Stimulated activated CD4-positive, alpha-beta T cell treated with anti-CD3 and anti-CD28 coated beads, Interleukin-2, amount 100 ng/mL, for 24 hours (primary cell): ENCODE measurements at regions not wholly inside any gene's neighbourhood (a gene's known extent, or its start where the extent isn't known, plus 50 kb on each side); places are given as distances from the start of the nearest gene placed in this dataset.
A peak's percentile ranks its signal among the peaks of the same experiment; 100 is the strongest.

Experiments used
- DNase-seq, 2 donors: peaks; one replicate each; pipeline ENCODE4 v3.0.0-alpha.2; 2020

DNA sequence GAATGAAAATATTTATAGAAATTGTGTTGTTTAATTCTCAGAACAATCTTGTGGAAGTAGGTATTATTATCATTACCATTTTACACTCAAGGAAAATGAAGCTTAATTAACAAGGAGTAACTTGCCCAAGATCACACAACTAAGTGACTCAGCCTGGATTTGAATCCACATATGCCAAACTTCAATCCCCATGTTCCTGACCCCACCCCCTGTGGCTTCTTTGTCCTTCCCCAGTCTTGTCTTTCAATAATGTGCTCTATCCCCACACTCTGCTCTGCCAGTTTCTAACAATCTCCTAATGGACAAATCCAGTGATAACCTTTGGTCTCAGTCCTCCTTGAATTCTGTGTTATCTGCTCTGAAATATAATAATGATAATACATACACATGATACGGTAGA, 355.2 kb downstream of the BMP4 start:
- no peak for DNase-seq

DNA sequence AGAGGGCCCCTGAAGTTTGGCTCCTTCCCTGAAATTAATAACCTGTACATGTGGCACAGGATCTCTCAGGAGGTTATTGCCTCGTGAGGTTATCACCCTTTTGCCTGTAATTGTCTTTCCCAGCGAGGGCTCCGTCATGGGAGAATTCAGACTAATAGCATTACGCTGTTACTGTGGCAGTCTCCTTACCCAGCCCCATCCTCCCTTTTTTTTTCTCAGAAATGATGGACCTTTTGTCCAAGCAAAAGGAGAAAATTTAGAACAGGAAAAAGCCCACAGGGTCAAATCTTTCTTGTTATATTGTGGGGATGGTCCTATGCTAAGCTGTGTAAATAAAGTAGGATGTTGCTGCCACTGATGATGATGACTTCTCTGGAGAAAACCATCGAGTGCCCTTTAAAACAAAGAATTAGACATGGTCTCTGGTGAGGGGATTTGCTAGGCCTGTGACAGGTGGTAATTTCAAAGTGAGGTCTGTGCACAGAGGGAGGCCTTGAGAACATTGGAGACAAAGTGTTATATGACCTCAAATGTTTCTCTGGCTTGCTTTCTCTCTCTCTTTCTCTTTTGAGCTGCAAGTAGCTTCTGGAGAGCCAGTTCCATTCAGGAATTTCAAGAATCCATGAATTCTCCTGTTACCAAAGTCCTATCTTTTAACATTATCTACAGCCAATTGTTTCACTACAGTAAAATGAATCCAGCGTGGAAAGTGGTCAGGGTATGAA, 357.2 kb downstream of the BMP4 start:
- no peak for DNase-seq

DNA sequence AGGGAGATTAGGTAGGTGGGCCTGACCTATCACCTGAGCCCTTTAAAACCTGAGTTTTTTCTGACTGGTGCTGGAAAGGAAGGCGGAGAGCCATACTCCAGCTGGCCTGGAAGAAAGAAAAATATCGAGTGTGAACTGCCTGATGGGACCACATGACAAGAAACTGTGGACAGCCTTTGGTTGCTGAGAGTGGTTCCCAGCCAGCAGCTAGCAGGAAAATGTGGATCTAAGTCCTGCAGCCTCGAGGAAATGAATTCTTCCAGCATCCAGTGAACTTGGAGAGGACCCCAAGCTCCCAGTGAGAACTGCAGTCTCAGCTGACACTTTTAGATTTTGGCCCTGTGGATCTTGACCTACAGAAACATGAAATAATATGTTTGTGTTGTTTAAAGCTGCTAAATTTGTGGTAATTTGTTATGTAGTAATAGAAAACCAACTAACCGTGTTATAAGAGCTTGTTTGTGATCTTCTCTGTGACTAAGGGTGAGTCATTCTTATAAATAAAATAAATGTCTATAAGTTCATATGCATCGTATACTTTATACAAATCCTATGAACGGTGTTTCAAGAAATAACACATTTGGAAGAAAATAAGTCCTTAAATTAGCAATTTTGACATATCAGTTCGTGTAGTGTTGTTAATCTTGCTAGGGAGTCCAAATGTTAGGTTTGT, 359.6 kb downstream of the BMP4 start:
- no peak for DNase-seq

DNA sequence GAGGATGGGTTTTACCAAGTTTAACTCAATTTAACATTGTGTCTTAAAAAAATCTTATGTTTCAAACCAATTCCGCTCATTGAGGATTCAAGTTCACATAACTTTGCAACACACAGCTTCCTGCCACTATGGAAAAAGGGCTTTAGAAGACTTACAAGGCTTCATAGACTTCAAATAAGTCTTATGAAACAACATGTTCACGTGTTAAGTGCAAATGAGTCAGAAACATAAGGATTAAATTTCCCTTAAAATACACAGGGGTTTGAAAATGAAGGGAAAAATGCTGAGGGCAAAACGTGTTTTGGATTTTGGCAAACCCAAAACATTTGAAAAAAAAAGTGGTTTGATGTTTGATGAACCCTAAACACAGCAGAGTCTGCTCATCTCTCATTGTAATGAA, 364.8 kb downstream of the BMP4 start:
- no peak for DNase-seq

DNA sequence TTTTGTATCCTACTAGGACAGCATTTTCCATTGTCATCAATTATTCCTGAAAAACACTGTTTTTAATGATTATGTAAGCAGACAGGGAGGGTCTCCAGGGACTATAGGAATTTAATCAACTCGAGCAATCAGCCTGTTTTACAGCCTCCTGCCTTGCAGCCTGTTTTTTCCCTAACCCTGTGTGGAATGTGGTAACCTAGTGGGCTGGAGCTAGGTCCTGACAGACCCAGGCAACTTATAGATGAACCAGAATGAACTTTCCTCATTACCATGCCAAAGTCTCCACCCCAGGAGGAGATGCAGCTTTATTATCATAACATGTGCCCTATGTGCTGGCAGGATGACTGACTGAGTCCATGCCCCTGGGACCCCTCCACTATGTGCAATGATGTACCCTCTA, 375.1 kb downstream of the BMP4 start:
- DNase-seq = no peak

DNA sequence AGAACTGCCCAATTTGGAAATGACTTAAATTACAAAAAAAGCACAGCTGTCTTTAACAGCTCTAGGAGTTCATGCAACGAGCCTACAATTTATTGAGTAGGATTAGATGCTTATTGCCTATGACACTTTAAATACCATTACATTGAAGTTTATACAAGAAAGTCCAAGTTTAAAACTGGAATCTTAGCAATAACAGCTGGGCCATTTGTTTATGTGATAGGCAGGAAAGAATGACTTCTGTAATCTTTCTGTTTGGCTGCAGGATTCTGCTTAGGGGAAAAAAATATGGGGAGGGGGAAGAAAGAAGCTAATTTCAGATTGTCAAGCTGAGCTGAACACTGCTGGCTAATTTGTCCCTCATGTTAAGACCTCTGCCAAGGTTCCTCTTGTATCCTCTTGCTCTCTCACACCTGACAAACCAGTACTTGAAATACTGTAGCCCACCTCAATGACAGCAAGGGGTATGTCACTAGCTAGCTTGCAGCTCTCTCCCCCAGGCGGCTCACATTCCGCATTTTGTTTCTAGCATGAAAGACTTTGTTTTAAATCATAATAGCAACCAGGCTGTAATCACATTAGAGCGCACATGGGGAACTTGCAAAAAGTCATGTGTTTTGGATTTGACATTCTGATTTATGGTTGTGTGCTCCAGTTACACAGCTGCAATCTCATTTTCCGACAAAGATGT, 384.8 kb downstream of the BMP4 start:
- DNase-seq = no peak

DNA sequence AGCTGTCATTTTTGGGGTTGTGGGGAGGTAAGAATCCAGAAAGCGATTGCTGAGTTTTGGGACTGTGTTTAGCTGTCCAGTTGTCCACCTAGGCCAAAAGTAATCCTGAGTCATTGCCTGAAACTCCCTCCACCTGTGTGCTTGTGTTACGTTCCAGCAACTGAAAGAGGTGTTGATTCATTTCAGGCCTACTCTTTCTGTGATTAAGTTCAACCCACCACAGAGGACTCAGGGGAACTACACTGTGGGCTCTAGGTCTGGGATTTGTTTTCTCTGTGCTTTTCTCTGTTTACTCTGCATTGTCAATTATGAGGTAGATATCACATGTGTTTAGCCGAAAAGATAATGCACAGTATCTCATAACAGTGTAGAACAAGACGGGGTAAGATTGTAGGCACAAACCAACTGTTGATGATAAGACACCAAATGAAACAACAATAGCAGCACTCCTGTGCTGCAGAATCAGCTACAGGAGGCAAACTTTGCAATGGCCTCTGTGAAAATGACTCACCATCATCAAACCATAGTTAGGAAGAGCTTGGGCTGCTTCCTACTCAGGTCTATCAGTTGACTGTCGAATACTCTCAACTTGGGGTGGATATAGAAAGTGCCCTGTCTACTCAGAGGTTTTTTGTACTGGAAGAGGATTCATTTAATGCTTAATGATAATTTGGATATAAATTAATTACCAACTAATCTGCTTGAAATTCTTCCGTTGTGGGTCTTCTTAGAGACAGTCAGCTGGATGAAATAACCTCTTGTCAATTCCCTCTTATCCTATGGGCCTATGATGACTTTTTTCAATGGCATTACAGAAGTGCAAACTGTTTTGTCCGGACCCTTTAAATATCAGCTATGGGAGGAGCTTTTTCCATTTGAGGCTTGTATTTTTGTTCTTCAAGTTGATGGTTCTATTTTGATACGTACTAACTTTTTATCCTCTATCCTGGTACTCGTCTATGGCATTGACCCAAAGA, 385.9 kb downstream of the BMP4 start:
- no peak for DNase-seq

DNA sequence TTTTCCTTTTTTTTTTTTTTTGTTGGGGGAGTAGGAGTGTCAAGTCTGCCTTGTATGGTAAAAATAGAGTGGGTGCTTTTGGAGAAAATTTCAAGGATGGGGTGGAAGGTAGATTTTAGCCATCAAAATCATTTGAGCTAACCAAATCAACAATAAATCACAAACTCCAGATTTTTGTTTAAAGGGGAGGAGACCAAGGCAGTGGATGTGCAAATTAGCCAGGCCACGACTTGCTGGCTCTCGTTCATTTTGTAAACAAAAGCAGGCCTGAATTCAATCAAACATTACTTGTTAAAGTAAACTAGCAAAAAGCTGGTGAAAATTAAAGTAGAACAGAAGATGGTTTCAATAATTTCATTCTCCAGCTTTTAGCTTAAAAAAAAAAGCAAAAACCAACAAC, 387.2 kb downstream of the BMP4 start:
- DNase-seq = no peak

DNA sequence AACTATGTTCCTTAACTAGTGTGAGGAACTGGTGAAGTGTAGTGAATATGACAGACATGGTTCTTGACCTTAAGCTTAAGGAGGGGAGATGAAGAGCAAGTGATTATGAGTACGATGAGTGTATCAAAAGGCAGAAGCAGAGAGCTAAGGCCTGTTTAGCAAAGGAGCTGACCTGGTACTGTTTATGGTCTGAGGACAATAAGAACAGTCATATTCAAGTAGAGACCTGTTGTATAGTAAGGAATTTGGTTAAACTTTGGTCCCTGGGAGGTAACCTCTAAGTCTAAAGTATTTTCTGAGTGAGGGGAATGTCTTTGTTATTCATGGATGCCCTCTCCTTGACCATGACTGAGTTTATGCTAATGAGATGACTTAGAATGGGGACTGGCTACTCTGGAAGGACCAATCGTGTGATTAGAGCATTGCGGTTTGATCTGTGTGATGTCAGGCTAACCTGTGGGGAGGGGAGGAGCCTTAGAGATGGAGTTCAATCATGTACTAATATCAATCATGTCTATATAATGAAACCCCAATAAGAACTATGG, 389.3 kb downstream of the BMP4 start:
- DNase-seq = no peak

DNA sequence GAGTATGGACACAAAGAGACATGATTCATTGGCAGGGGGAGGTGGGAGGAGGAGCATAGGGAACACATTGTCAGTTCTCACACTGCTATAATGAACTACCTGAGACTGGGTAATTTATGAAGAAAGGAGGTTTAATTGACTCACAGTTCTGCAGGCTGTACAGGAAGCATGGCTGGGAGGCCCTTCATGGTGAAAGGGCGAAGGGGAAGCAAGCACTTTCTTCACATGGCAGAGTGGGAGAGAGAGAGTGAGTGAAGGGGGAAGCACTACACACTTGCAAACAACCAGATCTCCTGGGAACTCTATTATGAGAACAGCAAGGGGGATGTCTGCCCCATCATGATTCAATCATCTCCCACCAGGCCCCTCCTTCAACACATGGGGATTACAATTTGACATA, 391.8 kb downstream of the BMP4 start:
- DNase-seq = no peak

DNA sequence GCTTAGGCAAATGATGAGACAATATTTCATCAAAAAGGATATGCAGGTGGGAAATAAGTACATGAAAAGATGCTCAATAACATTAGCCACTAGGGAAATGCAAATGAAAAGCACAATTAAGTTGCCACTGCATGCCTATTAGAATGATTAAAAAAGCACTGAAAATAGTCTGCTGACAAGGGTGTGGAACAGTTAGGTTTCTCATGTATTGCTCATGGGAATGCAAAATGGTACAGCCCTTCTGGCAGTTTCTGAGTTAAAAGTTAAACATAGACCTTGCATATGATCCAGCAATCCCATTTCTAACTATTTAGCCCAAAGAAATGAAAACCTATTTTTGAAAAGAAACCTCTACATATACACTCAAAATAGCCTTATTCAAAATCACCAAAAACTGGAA, 393.0 kb downstream of the BMP4 start:
- DNase-seq = no peak

DNA sequence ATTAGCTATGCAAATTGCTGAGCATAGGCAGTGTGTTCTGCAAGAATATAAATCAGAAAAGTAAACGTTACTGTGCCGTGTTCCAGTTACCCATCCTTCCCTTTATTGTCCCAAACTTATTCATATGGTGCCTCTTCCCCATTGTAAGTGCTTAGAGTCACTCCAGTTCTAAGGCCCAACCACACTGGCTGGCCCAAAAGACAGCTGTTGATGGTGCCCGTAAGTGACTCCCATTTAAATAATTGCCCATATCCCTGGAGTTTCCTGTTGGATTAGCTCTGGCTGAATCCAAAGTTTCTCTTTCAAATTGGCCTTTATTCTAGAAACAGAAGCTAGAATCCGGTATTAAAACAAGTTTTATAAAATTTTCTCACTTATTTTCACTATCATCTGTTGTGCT, 400.1 kb upstream of the DDHD1 start:
- DNase-seq = no peak

DNA sequence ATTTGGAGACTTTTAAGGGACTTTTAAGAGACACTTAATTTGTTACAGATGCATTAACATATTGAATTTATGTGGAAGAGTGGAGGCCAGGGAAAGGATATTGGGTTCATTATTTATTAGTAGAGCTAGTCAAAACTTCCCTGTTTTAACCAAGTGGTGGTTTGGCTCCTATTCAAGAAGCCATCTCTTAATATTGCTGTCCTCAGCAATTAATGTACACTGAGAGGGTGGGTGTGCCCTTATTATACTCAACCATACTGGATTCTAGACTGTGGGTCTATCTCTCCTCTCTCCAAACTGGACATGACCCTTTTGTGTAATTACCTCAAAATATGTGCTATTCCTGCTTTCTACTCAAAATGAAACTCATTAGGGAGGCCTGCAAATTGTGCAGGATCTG, 398.7 kb upstream of the DDHD1 start:
- DNase-seq = no peak

DNA sequence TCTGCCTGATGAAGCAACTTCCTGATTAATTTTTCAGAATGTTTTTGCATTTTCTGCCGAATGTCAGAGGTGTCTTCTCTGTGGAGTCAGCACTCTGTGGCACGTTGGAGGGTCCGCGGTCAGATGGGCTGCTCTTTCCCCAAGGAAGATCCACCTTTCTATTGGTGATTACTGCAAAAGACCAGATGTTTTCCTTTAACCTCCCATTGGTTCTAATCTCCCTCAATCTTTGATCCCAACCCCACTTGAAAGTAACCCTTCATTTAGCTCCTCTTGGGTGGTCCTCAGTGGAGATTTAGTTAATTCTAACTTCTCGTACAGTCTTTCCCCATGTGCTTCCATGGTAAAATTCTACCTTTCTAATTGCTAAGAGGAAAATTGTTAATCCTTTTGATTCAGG, 397.7 kb upstream of the DDHD1 start:
- no peak for DNase-seq

DNA sequence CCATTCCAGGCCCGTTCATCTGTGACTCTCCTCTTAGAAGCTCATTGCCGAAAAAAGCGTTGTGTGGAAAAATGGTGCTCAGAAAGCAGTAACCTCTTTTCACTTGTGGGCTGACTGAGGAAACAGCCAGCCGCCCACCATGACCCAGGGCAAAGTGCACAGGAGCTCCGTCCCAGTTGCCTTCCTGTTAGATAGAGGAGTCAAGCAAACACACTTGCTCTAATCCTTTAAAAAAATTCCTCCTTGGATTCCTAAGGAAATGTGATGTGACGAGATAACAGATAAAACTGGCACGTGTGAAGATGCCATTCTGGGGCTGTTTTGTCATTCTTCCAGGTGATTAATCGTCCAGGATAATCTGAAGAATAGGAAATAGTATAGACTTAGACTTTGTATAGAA, 396.8 kb upstream of the DDHD1 start:
- no peak for DNase-seq

DNA sequence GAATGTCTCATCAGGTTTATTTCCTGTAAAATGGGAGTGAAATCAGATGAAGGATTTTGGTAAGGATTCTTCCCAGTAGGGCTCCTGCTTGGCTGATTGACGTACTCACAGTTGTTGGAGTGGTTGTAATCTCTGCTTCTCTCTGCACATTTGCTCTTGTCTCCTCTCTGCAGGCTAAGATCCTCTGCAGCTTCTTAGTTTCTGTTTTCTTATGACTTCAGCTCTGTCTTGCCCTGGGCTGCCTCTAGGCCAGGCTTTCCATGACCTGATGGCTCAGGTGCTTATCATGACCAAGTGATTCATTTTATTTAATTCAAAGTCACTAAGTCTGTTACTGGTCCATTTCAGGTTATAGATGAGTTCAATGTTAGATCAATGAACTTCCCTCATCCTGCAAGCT, 394.5 kb upstream of the DDHD1 start:
- no peak for DNase-seq

DNA sequence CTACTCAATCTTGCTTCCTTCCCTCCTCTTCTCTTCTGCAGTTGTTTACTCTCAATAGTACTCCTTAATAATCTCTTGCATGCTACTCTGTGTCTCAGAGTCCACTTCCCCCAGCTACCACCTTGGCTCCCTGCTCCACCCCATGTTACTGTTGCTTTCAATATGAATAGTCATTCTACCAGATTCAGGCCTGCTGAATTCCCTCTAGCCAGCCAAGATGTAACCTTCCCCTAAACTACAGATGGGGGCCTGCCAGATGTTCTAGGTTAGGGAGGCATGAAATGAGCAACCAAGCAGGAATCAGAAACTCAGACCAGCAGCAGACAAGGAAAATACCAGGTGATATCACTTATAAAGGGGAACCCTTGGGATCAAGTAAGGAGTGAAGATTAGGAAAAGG, 392.1 kb upstream of the DDHD1 start:
- no peak for DNase-seq

DNA sequence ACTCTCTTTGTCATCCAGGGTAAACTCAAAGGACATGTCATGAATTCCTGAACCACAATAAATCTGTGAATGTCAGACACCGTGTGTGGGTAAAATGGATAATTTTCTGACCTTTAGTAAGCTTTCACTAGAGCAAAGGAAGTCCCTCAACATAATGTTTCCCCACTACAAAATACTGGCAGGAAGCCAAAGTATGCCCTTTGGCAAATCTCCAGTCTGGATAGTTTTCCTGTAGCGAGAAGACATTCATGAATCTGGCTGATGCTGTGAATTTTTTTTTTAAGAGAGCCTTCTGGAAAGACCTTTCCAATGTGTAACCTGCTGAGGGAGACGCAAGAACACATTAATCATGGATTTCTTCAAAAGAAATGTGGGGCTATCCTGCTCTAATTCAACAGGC, 389.6 kb upstream of the DDHD1 start:
- DNase-seq = no peak

DNA sequence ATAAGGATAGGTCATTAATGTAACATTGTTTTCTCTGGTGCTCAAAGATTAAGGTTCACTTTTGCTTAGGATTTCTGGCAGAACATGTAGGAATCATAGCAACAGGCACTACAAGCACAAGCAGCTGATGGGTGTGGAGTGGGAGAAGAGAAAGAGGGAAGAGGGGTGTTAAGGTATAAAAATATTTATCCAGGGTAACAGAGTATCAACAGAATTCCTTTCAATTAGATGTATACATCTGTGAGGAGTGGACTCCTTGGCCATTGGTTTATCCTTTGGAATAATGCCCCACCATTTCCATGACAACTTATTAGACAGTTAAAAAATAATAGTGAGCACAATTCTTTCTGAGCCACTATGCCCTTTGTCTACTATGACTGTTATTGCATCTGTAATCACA, 388.3 kb upstream of the DDHD1 start:
- DNase-seq = no peak

DNA sequence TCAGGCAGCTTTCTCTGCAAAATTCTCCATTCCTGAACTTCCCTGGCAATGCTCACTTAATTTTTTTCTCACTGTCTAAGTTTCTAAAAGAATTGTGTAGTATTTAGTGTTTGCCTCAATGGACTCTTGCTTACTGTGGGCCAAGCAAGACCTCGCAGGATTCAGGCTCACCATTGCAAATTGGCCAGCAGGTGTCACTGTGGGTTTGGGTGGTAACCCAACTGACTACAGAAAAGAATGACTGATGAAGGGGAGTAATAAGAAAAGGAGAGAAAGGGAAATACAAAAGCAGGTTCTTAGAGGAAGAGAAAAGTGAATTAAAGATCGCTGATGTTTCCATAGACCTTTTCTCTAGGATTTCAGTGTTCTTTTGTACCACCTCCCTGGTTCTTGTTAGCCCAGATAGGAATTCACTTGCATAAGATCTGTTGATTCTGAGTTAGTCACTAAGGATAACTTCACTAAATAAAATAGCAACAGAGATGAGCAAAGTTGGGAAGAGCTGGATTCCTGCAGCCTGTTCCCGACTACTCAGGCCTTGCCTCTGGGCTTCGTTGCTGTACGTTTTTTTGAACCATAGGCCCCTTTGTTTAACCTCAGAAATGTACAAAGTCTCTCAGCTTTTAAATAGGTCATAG, 386.5 kb upstream of the DDHD1 start:
- DNase-seq = peak; percentile 52 to 65

DNA sequence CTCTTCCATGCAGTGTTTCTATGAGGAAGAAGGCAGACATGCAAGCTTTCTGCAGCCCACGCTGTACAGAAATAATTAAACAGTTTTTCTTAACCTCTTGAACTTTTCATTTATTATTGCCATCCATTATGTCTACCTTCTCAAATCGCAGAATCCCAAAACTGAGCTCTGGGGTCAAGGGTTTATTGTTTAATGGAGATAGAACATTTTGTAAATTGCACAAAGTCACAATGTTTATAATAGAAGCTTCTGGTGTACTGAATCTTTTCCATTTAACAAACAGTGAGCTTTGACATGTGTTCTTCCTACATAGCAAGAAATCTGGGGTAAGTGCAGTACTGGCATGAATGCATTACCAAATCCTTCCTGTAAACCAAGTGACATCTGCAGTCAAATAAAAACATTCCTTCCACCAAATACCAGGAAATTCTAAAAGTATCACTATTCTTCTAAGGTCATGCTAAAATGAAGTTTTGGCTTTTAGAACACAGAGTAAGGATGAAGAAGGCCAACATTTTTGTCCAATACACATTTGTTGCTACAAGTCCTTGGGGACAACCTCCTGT, 385.3 kb upstream of the DDHD1 start:
- no peak for DNase-seq
